Muscle layer of colon (tissue), 2 donors: ENCODE measurements at regions not wholly inside any gene's neighbourhood (a gene's known extent, or its start where the extent isn't known, plus 50 kb on each side); places are given as distances from the start of the nearest gene placed in this dataset.

Experiments
- H3K27ac ChIP-seq: one replicate; pipeline ENCODE4 v1.7.0; 2013; ENCODE audit warnings: low read depth, mild to moderate bottlenecking, low read length, moderate library complexity
- H3K27me3 ChIP-seq, 2 donors: one replicate each; pipeline ENCODE4 v1.7.0; 2013; ENCODE audit warnings: low read length in 2 of 2, mild to moderate bottlenecking in 2 of 2; ENCODE audit not compliant: insufficient read depth in 2 of 2, control insufficient read depth in 1 of 2
- H3K36me3 ChIP-seq: one replicate; pipeline ENCODE4 v1.7.0; 2013; ENCODE audit warnings: mild to moderate bottlenecking, low read length; ENCODE audit not compliant: insufficient read depth
- H3K4me1 ChIP-seq: one replicate; pipeline ENCODE4 v1.7.0; 2013; ENCODE audit warnings: mild to moderate bottlenecking, low read length; ENCODE audit not compliant: insufficient read depth
- H3K4me3 ChIP-seq, 2 donors: one replicate each; pipeline ENCODE4 v1.7.0; 2013; ENCODE audit warnings: low read length in 2 of 2, low read depth in 1 of 2, mild to moderate bottlenecking in 1 of 2, moderate library complexity in 1 of 2
- H3K9ac ChIP-seq: one replicate; pipeline ENCODE4 v1.7.0; 2013; ENCODE audit warnings: low read length
- H3K9me3 ChIP-seq: one replicate; pipeline ENCODE4 v1.7.0; 2013; ENCODE audit warnings: mild to moderate bottlenecking, low read length
- donor health status: abdominal sarcoma.
- donor health status: Adenocarcinoma of cecum.

DNA sequence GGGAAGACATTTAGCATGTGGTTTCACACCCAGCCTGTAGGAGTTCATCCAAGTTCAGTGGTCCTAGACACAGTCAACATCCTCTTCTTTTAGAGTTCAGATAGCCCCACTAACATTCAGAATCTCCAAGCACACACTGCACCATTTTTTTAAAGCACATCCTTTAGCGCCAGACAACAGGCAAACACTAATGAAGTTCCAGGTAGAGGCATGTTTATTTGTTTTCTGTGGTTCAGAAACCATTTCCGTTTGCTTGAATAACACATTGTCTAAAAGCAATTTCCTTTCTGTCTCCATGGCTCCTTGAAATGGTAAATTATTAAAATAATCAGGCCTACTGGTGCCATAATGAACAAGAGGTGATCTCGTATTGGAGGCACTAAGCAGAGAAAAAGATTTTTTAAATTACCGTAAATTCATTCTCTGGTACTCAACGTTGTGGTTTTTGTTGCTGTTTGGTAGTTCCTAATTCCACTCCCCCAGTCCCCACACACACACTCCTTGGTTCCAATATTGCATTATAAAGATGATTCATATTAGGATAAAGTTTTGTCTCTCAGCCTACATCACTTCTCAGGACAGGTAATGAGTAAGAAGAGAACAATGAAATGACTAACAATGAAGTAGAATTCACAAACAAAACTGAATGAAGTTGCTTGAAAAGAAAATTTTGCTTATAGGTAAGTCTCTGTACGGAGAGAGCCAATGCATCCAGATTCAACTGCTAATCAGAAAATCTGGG lies 153.1 kb downstream of the PCSK1 start:
- H3K4me3 ChIP-seq, result no peak overlapping the region
- H3K36me3 ChIP-seq, result no peaks in the 10 kb centered on the region
- no peaks in the 10 kb centered on the region for H3K27me3 ChIP-seq
- H3K27ac ChIP-seq, result no peak overlapping the region
- no peak overlapping the region for H3K9ac ChIP-seq
- no peaks in the 10 kb centered on the region for H3K9me3 ChIP-seq
- no peaks in the 10 kb centered on the region for H3K4me1 ChIP-seq

DNA sequence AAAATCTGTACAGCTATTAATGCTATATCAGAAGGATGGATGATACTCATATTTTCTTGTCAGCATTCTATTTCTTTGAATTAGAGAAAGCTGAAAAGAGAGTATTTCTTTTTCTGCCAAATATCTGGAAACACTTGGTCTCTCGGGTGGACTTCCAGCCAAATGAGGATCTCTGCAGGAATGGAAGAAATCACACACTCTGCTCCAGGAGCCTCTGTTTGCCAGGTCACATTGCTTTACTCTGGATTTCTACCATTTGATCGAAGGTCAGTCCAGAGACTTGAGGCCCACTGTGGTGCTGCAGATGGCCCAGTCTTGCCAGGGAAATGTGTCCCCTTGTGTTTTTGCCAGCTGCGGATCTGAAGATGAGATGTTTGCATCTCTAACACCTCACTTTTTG lies 154.1 kb downstream of the PCSK1 start:
- Histone ChIP-seq H3K36me3 (no peaks in the 10 kb centered on the region), H3K9ac (no peak overlapping the region), H3K4me1 (no peaks in the 10 kb centered on the region), H3K9me3 (no peaks in the 10 kb centered on the region), H3K4me3 (no peak overlapping the region), H3K27me3 (no peaks in the 10 kb centered on the region), H3K27ac (no peak overlapping the region)

- H3K4me3 ChIP-seq, result no peak overlapping the region
- no peak overlapping the region for H3K9ac ChIP-seq
- H3K9me3 ChIP-seq, result no peaks in the 10 kb centered on the region
- no peaks in the 10 kb centered on the region for H3K27me3 ChIP-seq
- H3K4me1 ChIP-seq, result no peaks in the 10 kb centered on the region
- H3K27ac ChIP-seq, result no peak overlapping the region
- no peaks in the 10 kb centered on the region for H3K36me3 ChIP-seq
These were observed 158.0 kb downstream of the PCSK1 start for GRCh38 chr5:96275051-96275450.

GRCh38 chr5:96265487-96265886 lies 167.6 kb downstream of the PCSK1 start:
- no peak overlapping the region for H3K9ac ChIP-seq
- no peak overlapping the region for H3K27ac ChIP-seq
- no peaks in the 10 kb centered on the region for H3K27me3 ChIP-seq
- no peaks in the 10 kb centered on the region for H3K36me3 ChIP-seq
- H3K4me3 ChIP-seq, result no peak overlapping the region
- H3K9me3 ChIP-seq, result no peaks in the 10 kb centered on the region
- H3K4me1 ChIP-seq, result no peaks in the 10 kb centered on the region

- Histone ChIP-seq H3K4me3 (no peak overlapping the region), H3K9me3 (no peaks in the 10 kb centered on the region), H3K27me3 (no peaks in the 10 kb centered on the region), H3K4me1 (no peaks in the 10 kb centered on the region), H3K9ac (no peak overlapping the region), H3K27ac (no peak overlapping the region), H3K36me3 (no peaks in the 10 kb centered on the region)
These were observed 169.0 kb downstream of the PCSK1 start for GRCh38 chr5:96264047-96264446.

DNA sequence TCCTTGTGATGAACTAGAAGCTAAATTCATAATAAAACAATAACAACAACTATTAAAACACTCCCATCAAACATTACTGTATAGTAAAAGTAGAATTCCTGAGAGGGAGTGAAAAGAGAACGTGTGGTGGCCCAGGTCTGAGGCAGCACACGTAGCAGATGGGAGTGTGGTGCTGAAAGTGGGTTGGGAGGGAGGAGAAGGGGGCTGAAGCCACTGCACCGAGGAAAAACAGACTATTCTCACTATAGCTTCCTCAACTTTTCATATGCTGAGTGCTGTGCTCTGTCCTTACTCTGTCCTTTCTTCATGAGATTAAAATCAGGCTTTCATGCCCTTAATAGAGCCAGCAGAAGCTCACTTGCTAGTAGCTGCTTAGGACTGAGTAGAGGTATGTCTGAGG lies 170.9 kb downstream of the PCSK1 start:
- Histone ChIP-seq H3K9me3 (no peaks in the 10 kb centered on the region), H3K27me3 (no peaks in the 10 kb centered on the region), H3K27ac (no peak overlapping the region), H3K4me3 (no peak overlapping the region), H3K9ac (no peak overlapping the region), H3K36me3 (no peaks in the 10 kb centered on the region), H3K4me1 (no peaks in the 10 kb centered on the region)

DNA sequence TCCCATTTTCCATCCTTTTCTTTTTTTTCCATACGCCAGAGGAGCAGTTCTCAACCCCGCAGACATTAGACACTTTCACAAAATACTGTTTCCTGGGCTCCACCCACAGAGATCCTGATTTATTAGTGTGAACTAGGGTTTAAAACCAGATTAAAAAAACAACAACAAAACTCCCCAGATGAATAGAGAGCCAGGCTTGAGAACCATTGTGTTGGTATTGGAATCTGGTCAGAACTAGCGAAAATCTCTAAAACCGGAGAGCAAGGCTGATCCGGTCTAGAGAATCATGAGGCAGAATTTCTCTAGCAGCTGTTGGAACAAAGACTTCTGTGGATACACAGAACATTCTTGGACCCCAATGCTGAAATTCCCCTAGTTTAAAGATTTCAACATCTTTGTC lies 173.0 kb downstream of the PCSK1 start:
- Histone ChIP-seq H3K9me3 (no peaks in the 10 kb centered on the region), H3K4me3 (no peak overlapping the region), H3K27ac (no peak overlapping the region), H3K9ac (no peak overlapping the region), H3K36me3 (no peaks in the 10 kb centered on the region), H3K27me3 (no peaks in the 10 kb centered on the region), H3K4me1 (no peaks in the 10 kb centered on the region)

GRCh38 chr5:96259151-96259772 lies 173.8 kb downstream of the PCSK1 start:
- Histone ChIP-seq H3K36me3 (no peaks in the 10 kb centered on the region), H3K4me3 (no peak overlapping the region), H3K4me1 (no peaks in the 10 kb centered on the region), H3K9ac (no peak overlapping the region), H3K9me3 (no peaks in the 10 kb centered on the region), H3K27ac (no peak overlapping the region), H3K27me3 (no peaks in the 10 kb centered on the region)

DNA sequence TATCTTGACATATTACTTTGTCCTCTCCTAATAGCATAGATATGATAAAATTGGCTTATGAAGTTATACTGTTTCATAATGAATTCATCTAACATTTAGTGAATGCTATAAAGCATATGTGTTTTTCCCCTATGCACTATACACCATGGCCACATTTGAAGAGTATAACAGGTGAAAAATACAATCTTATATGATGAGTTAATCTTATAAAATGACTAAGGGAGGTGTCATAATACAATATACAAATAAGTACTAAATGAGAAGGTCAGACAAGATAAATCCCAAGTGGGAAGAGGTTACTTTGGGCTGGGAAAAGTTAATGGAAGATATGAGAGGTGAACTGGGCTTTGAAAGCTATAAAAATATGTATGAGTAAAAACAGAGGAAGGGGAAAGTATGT lies 174.4 kb downstream of the PCSK1 start:
- Histone ChIP-seq H3K9me3 (no peaks in the 10 kb centered on the region), H3K27ac (no peak overlapping the region), H3K4me1 (no peaks in the 10 kb centered on the region), H3K27me3 (no peaks in the 10 kb centered on the region), H3K36me3 (no peaks in the 10 kb centered on the region), H3K4me3 (no peak overlapping the region), H3K9ac (no peak overlapping the region)

DNA sequence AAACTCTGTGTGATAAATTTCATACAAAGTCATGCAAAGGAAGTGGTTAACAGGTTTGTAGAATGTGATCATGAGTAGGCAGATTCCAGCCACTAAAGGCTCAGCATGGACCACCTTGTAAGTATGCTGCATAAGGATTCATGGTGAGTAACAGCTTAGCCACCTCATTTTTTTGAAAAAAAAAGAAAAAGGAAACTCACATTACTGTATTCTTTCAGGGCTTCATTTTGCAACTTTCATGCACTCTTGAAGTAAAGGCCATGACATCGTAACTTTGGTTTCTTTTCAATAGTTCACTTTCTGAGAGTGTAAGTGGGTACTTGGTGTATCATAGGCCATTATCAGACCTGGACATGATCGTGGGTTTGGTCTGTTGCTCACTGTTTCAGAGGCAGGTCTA lies 175.1 kb downstream of the PCSK1 start:
- Histone ChIP-seq H3K9me3 (no peaks in the 10 kb centered on the region), H3K9ac (no peak overlapping the region), H3K27ac (no peak overlapping the region), H3K4me1 (no peaks in the 10 kb centered on the region), H3K4me3 (no peak overlapping the region), H3K27me3 (no peaks in the 10 kb centered on the region), H3K36me3 (no peaks in the 10 kb centered on the region)

DNA sequence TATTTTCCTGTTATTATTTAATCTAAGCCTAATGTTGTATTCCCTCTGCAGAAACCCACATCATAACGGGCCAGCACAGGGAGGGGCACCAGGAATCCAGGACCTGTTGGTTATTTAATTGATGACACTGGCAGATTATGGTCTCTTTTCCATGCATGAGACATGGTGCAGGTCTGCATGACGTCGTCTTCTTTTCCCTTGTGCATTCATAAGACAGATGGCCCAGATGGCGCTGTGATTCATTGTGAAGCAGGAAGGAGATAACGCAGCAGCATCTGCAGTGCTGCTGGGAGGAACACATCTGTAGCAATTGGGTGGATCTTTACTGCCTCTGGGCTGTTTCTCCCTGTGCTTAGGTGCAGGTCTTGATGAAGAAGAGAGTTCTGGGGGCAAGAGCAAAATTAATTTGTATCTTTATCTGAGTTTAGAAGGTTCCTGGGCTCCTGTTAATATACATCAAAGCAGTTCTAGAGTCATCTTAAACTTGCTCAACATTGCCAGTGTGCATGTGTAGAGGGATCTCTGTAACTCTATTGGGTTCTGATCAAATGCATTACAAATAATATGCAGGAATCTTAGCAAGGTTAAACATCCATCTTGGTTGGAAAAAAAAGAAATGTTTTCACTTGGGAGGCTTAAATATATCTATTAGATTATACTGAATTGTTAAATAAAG lies 176.1 kb downstream of the PCSK1 start:
- Histone ChIP-seq H3K4me1 (no peaks in the 10 kb centered on the region), H3K9ac (no peak overlapping the region), H3K4me3 (no peak overlapping the region), H3K27me3 (no peaks in the 10 kb centered on the region), H3K27ac (no peak overlapping the region), H3K36me3 (no peaks in the 10 kb centered on the region), H3K9me3 (no peaks in the 10 kb centered on the region)
